Body of pancreas (tissue), 4 donors: ENCODE measurements at regions not wholly inside any gene's neighbourhood (a gene's known extent, or its start where the extent isn't known, plus 50 kb on each side); places are given as distances from the start of the nearest gene placed in this dataset.

Source experiments
- POLR2A ChIP-seq, 3 donors: fragments of 450-650 bp; IDR thresholded peaks; one replicate each; pipeline ENCODE4 v1.6.1; 2016; ENCODE audit warnings: antibody characterized with exemption in 3 of 3, mild to moderate bottlenecking in 2 of 3
- TF ChIP-seq, protein P1 (sequence below), 7 experiments: fragments of 450-650 bp in 4 of 7; fragments of 200-600 bp in 3 of 7; sonication (generic) in 3 of 7; IDR thresholded peaks; one replicate each; pipeline ENCODE4 v1.5.1; 2016 to 2019; ENCODE audit warnings: antibody characterized with exemption in 7 of 7

DNA sequence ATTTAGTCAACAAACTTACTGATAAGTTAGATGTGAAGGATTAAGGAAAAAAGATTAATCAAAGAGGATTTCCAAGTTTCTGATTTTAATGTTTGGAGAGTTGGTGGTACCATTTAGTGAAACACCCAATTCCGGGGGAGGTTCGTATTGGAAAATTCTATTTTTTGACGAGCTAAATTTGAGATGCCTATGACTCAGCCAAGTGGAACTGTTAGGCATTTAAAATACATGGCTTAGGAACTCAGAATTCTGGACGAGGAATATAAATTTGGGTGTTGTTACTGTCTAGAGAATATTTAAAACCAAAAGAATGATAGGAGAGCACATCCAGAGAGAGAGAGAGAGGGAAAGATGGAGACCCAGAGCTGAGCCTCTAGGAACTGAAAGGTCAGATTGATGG, 103.6 kb downstream of the TMX3 start:
- TF ChIP-seq, protein P1, sequence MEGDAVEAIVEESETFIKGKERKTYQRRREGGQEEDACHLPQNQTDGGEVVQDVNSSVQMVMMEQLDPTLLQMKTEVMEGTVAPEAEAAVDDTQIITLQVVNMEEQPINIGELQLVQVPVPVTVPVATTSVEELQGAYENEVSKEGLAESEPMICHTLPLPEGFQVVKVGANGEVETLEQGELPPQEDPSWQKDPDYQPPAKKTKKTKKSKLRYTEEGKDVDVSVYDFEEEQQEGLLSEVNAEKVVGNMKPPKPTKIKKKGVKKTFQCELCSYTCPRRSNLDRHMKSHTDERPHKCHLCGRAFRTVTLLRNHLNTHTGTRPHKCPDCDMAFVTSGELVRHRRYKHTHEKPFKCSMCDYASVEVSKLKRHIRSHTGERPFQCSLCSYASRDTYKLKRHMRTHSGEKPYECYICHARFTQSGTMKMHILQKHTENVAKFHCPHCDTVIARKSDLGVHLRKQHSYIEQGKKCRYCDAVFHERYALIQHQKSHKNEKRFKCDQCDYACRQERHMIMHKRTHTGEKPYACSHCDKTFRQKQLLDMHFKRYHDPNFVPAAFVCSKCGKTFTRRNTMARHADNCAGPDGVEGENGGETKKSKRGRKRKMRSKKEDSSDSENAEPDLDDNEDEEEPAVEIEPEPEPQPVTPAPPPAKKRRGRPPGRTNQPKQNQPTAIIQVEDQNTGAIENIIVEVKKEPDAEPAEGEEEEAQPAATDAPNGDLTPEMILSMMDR (IDR thresholded peaks at IDR 0.05) = no peak
- no peak for TF ChIP-seq POLR2A (IDR thresholded peaks at IDR 0.05)
